Endothelial cell of umbilical vein (primary cell): ENCODE measurements at regions not wholly inside any gene's neighbourhood (a gene's known extent, or its start where the extent isn't known, plus 50 kb on each side); places are given as distances from the start of the nearest gene placed in this dataset.

ENCODE experiments used
- BruUV-seq: library from RNA; stranded (reverse); fragments of 400-500 nt; replicated peaks from 2 replicates; lab custom pipeline; 2021; lab: Mats Ljungman, UMichigan
- CTCF ChIA-PET: fragments of 300-600, 350-600 bp; sonication (Branson Sonifier 250); formaldehyde crosslinking; loops from one replicate; lab custom pipeline; 2021; ENCODE audit warnings: antibody characterized with exemption, inconsistent platforms; lab: Charles Lee
- POLR2A ChIA-PET: fragments of 300-600, 350-600 bp; sonication (Branson Sonifier 250); formaldehyde crosslinking; loops from one replicate; lab custom pipeline; 2021; ENCODE audit warnings: antibody characterized with exemption, inconsistent platforms; lab: Charles Lee
- DNase-seq: peaks from one replicate; pipeline ENCODE4 v3.0.0-alpha.2; 2011; ENCODE audit warnings: low read depth, low spot score
- FAIRE-seq: peaks from 2 replicates; lab custom pipeline; 2011; peaks lifted over from hg19 to GRCh38; lab: Jason Lieb, UNC
- H2AFZ ChIP-seq: 2 replicates; pipeline ENCODE4 v1.6.0; 2012; ENCODE audit warnings: low read depth, low read length, control low read depth, inconsistent platforms
- H3K27ac ChIP-seq: 2 replicates; pipeline ENCODE4 v1.5.1; 2011; ENCODE audit warnings: low read depth, mild to moderate bottlenecking, control low read depth, low read length, moderate library complexity; ENCODE audit not compliant: insufficient read depth
- H3K27me3 ChIP-seq, 2 experiments: 2 replicates each; pipeline versions ENCODE4 v1.6.0 to v1.6.1; 2011; ENCODE audit warnings: low read length in 2 of 2, mixed read lengths in 1 of 2; ENCODE audit not compliant: control insufficient read depth in 2 of 2, insufficient read depth in 2 of 2
- H3K36me3 ChIP-seq, 2 experiments: 2 replicates in 1 of 2; 3 replicates in 1 of 2; pipeline ENCODE4 v1.5.1; 2011; ENCODE audit warnings: low read length in 2 of 2, mild to moderate bottlenecking in 1 of 2, moderate library complexity in 1 of 2; ENCODE audit not compliant: control insufficient read depth in 2 of 2, insufficient read depth in 2 of 2; ENCODE audit errors: extremely low read depth in 1 of 2
- H3K4me1 ChIP-seq: 3 replicates; pipeline ENCODE4 v1.5.1; 2011; ENCODE audit warnings: mild to moderate bottlenecking, low read length; ENCODE audit not compliant: control insufficient read depth, insufficient read depth; ENCODE audit errors: extremely low read depth
- H3K4me2 ChIP-seq: 2 replicates; pipeline ENCODE4 v1.6.1; 2011; ENCODE audit warnings: low read length, control low read depth, mixed read lengths; ENCODE audit not compliant: insufficient read depth
- H3K4me3 ChIP-seq, 3 experiments: fragments of 200-600 bp in 1 of 3; sonication (generic), shearing (Covaris generic) in 1 of 3; replicated peaks in 1 of 3; 2 replicates each; pipeline ENCODE4 v1.5.1; 2011 to 2016; ENCODE audit warnings: control low read depth in 3 of 3, low read length in 3 of 3, mild to moderate bottlenecking in 2 of 3, inconsistent platforms in 1 of 3, low read depth in 1 of 3, moderate library complexity in 1 of 3; ENCODE audit not compliant: insufficient read depth in 1 of 3
- H3K79me2 ChIP-seq: 2 replicates; pipeline ENCODE4 v1.6.0; 2012; ENCODE audit warnings: low read length, inconsistent platforms; ENCODE audit not compliant: control insufficient read depth, insufficient read depth
- H3K9ac ChIP-seq: replicated peaks from 2 replicates; pipeline ENCODE3; 2011; ENCODE audit warnings: low read length, control low read depth; ENCODE audit not compliant: insufficient read depth; ENCODE audit errors: extremely low read depth
- H3K9me1 ChIP-seq: replicated peaks from 3 replicates; pipeline ENCODE4 v1.6.0; 2011; ENCODE audit warnings: mild to moderate bottlenecking, low read length; ENCODE audit not compliant: control insufficient read depth, insufficient read depth; ENCODE audit errors: extremely low read depth
- H3K9me3 ChIP-seq: replicated peaks from 2 replicates; pipeline ENCODE4 v1.5.1; 2012; ENCODE audit warnings: low read length, inconsistent platforms; ENCODE audit not compliant: control insufficient read depth, insufficient read depth
- H4K20me1 ChIP-seq: replicated peaks from 2 replicates; pipeline ENCODE3; 2011; ENCODE audit warnings: mild to moderate bottlenecking, low read length; ENCODE audit not compliant: control insufficient read depth, insufficient read depth; ENCODE audit errors: extremely low read depth
- CTCF ChIP-seq, 2 donors: IDR thresholded peaks; 1 replicate in 1 of 2; 2 replicates in 1 of 2; pipeline ENCODE4 v1.5.1; 2011; ENCODE audit warnings: low read length in 2 of 2, mild to moderate bottlenecking in 2 of 2, moderate library complexity in 2 of 2, control low read depth in 1 of 2, inconsistent platforms in 1 of 2, low read depth in 1 of 2; ENCODE audit not compliant: insufficient read depth in 1 of 2; ENCODE audit errors: extremely low read depth in 1 of 2
- EZH2 ChIP-seq: IDR thresholded peaks from 2 replicates; pipeline ENCODE4 v1.6.1; 2012; ENCODE audit warnings: borderline replicate concordance, low read depth, mild to moderate bottlenecking, moderate library complexity, low read length, inconsistent platforms; ENCODE audit not compliant: severe bottlenecking
- FOS ChIP-seq: IDR thresholded peaks from 2 replicates; pipeline ENCODE4 v1.6.1; 2011; ENCODE audit warnings: mild to moderate bottlenecking, low read length, moderate library complexity, borderline replicate concordance; ENCODE audit not compliant: insufficient read depth
- GATA2 ChIP-seq: IDR thresholded peaks from 2 replicates; pipeline ENCODE4 v1.7.0; 2011; ENCODE audit warnings: low read depth, mild to moderate bottlenecking, moderate library complexity, mixed read lengths, low read length; ENCODE audit not compliant: insufficient read length, insufficient read depth
- JUN ChIP-seq: IDR thresholded peaks from 2 replicates; pipeline ENCODE4 v1.6.1; 2011; ENCODE audit warnings: borderline replicate concordance, low read depth; ENCODE audit not compliant: insufficient read length, insufficient read depth
- MAX ChIP-seq: IDR thresholded peaks from 2 replicates; pipeline ENCODE4 v1.6.1; 2011; ENCODE audit not compliant: insufficient read depth, insufficient read length
- MYC ChIP-seq: IDR thresholded peaks from one replicate; pipeline ENCODE4 v1.6.1; 2011; ENCODE audit warnings: mild to moderate bottlenecking, low read depth, low read length
- POLR2A ChIP-seq: IDR thresholded peaks from 2 replicates; pipeline ENCODE4 v1.6.1; 2012; ENCODE audit warnings: low read depth, mild to moderate bottlenecking, control low read depth, low read length
- POLR2AphosphoS5 ChIP-seq: IDR thresholded peaks from 2 replicates; pipeline ENCODE4 v1.6.1; 2012; ENCODE audit warnings: low read depth, mild to moderate bottlenecking, control low read depth, low read length, moderate library complexity; ENCODE audit not compliant: insufficient read depth
- dilution Hi-C: fragments of 300-500 bp; cut with MboI; formaldehyde crosslinking; loops from one replicate; pipeline ENCODE4 v1.15.0; 2019; ENCODE audit warnings: low sequenced_read_pairs; ENCODE audit not compliant: extremely low pct_ligation_motif_present
- intact Hi-C: fragments of 100-400 bp; cut with micrococcal nuclease; formaldehyde crosslinking; loops from one replicate; pipeline ENCODE4 v1.10.0; 2022

- Histone ChIP-seq H3K4me3 (no peak overlapping the region), H3K79me2 (no peaks in the 10 kb centered on the region), H2AFZ (no peak overlapping the region), H3K9me3 (peaks cover 2% of the 10 kb centered on the region), H3K4me1 (no peaks in the 10 kb centered on the region), H3K27ac (no peak overlapping the region), H3K27me3 (no peaks in the 10 kb centered on the region), H3K36me3 (no peaks in the 10 kb centered on the region), H3K4me2 (no peak overlapping the region), H3K9me1 (no peaks in the 10 kb centered on the region), H3K9ac (no peak overlapping the region), H4K20me1 (no peaks in the 10 kb centered on the region)
- intact Hi-C loops = no loop called here
- no peak for DNase-seq
- BruUV-seq = no TSS peak
- POLR2A ChIA-PET = no interaction called here
- FAIRE-seq = no peak
- TF ChIP-seq GATA2 = no peak
- TF ChIP-seq EZH2 = no peak
- no peak for TF ChIP-seq POLR2A
- no peak for TF ChIP-seq FOS
- TF ChIP-seq CTCF (IDR thresholded peaks at IDR 0.05; ENCODE audit: extremely low read depth in 1 of 2, insufficient read depth in 1 of 2, low read depth in 1 of 2, low read length in 2 of 2) = no peak
- no peak for TF ChIP-seq POLR2AphosphoS5
- no peak for TF ChIP-seq MYC
- TF ChIP-seq JUN = no peak
- no peak for TF ChIP-seq MAX
- CTCF ChIA-PET = interaction anchor here (0.6 kb wide), 1 partner anchor 15 kb away, joined by 3 read pairs; no protein-coding TSS in a partner anchor
- dilution Hi-C loops = no loop called here
Measured at GRCh38 chr5:9878206-9878605, 248.1 kb upstream of the TAS2R1 start.
